ENCODE measurements at regions not wholly inside any gene's neighbourhood (a gene's known extent, or its start where the extent isn't known, plus 50 kb on each side); places are given as distances from the start of the nearest gene placed in this dataset.

- Histone ChIP-seq H3K27ac (ENCODE audit: low read length) (no peak overlapping the region), H2AFZ (ENCODE audit: low read depth, low read length) (no peak overlapping the region), H3K27me3 (ENCODE audit: insufficient read depth, low read depth, low read length) (no peaks in the 10 kb centered on the region), H3F3A (ENCODE audit: insufficient read depth, low read length, poor library complexity, severe bottlenecking) (no peaks in the 10 kb centered on the region), H3K9me2 (ENCODE audit: insufficient read depth, low read length) (no peaks in the 10 kb centered on the region), H4K20me1 (ENCODE audit: insufficient read depth) (no peaks in the 10 kb centered on the region), H3K36me3 (ENCODE audit: insufficient read depth, low read length) (no peaks in the 10 kb centered on the region), H3K9me3 (ENCODE audit: low read length) (no peaks in the 10 kb centered on the region), H3K79me2 (replicated peaks; ENCODE audit: insufficient read depth, low read length) (no peaks in the 10 kb centered on the region), H3K4me3 (ENCODE audit: low read length) (no peak overlapping the region), H3K9ac (ENCODE audit: low read length) (no peak overlapping the region), H3K4me2 (ENCODE audit: low read length) (no peak overlapping the region)
- TF ChIP-seq EZH2 (IDR thresholded peaks at IDR 0.05; ENCODE audit: borderline replicate concordance, insufficient read depth, low read length, poor library complexity, severe bottlenecking) (no peak), MXI1 (conservative IDR thresholded peaks at IDR 0.05; ENCODE audit: poor library complexity, severe bottlenecking) (no peak), SMC3 (conservative IDR thresholded peaks at IDR 0.05; ENCODE audit: poor library complexity) (no peak), EP300 (conservative IDR thresholded peaks at IDR 0.05; ENCODE audit: poor library complexity, severe bottlenecking) (no peak), POLR2AphosphoS5 (IDR thresholded peaks at IDR 0.05) (no peak), TAF1 (IDR thresholded peaks at IDR 0.05; ENCODE audit: low read depth) (no peak)
These were observed 76.9 kb upstream of the KLF3 start for GRCh38 chr4:38587106-38587505.

- no peak overlapping the region for H3K4me2 ChIP-seq (ENCODE audit: low read length)
- TF ChIP-seq TAF1 (IDR thresholded peaks at IDR 0.05; ENCODE audit: low read depth) (no peak), EZH2 (IDR thresholded peaks at IDR 0.05; ENCODE audit: borderline replicate concordance, insufficient read depth, low read length, poor library complexity, severe bottlenecking) (no peak), POLR2AphosphoS5 (IDR thresholded peaks at IDR 0.05) (no peak), MXI1 (conservative IDR thresholded peaks at IDR 0.05; ENCODE audit: poor library complexity, severe bottlenecking) (no peak), EP300 (conservative IDR thresholded peaks at IDR 0.05; ENCODE audit: poor library complexity, severe bottlenecking) (no peak), RAD21 (conservative IDR thresholded peaks at IDR 0.05) (no peak), CTCF (IDR thresholded peaks at IDR 0.05; ENCODE audit: poor library complexity, severe bottlenecking) (no peak), REST (IDR thresholded peaks at IDR 0.05; ENCODE audit: borderline replicate concordance) (no peak), SMC3 (conservative IDR thresholded peaks at IDR 0.05; ENCODE audit: poor library complexity) (no peak)
These were observed 74.0 kb upstream of the KLF3 start for GRCh38 chr4:38590046-38590445.

More at GRCh38 chr4:38590046-38590445, 74.0 kb upstream of the KLF3 start:
- H3K36me3 ChIP-seq (ENCODE audit: insufficient read depth, low read length): no peaks in the 10 kb centered on the region
- no peak overlapping the region for H3K27ac ChIP-seq (ENCODE audit: low read length)
- H3F3A ChIP-seq (ENCODE audit: insufficient read depth, low read length, poor library complexity, severe bottlenecking): no peaks in the 10 kb centered on the region
- no peaks in the 10 kb centered on the region for H4K20me1 ChIP-seq (ENCODE audit: insufficient read depth)
- H3K9me2 ChIP-seq (ENCODE audit: insufficient read depth, low read length): no peaks in the 10 kb centered on the region
- H3K79me2 ChIP-seq (replicated peaks; ENCODE audit: insufficient read depth, low read length): no peaks in the 10 kb centered on the region
- no peak overlapping the region for H2AFZ ChIP-seq (ENCODE audit: low read depth, low read length)
- H3K27me3 ChIP-seq (ENCODE audit: insufficient read depth, low read depth, low read length): no peaks in the 10 kb centered on the region
- H3K4me3 ChIP-seq (ENCODE audit: low read length): no peak overlapping the region
- no peaks in the 10 kb centered on the region for H3K9me3 ChIP-seq (ENCODE audit: low read length)
- H3K9ac ChIP-seq (ENCODE audit: low read length): no peak overlapping the region
